ENCODE measurements at regions not wholly inside any gene's neighbourhood (a gene's known extent, or its start where the extent isn't known, plus 50 kb on each side); places are given as distances from the start of the nearest gene placed in this dataset.

DNA sequence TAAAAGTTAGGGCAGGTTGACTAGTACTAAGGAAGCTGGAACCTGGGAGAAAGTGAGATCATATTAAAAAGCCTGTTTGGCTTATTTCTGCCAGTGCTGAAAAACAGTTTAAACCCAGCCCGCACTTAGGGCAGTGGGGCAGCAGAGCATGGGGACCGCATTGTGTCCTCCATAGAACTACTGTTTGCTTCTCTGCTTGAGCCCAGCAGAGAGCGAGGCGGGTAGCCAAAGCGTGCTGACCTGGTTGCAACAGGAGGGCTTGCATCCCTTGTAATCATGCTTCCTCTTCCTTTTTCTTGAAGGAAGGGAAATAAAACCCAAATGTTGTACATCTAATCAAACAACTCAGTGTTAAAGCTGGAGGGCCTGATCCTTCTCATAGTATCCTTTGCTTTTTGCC is 82.5 kb upstream of the HOXC13 start:
- TF ChIP-seq ZNF318 (CRISPR knock-in tag; IDR thresholded peaks at IDR 0.05) (no peak), CTCF (CRISPR knock-in tag; IDR thresholded peaks at IDR 0.05) (no peak), HDAC6 (IDR thresholded peaks at IDR 0.05; ENCODE audit: low read depth, low read length) (no peak), WIZ (CRISPR knock-in tag; IDR thresholded peaks at IDR 0.05) (no peak), SALL2 (CRISPR knock-in tag; IDR thresholded peaks at IDR 0.05) (no peak), SRF (IDR thresholded peaks at IDR 0.05; ENCODE audit: low read depth, low read length) (no peak), RBAK (CRISPR knock-in tag; IDR thresholded peaks at IDR 0.05) (no peak), TCF7L2 (IDR thresholded peaks at IDR 0.05; ENCODE audit: low read depth, low read length) (no peak), NR2C2 (CRISPR knock-in tag; IDR thresholded peaks at IDR 0.05; ENCODE audit: borderline replicate concordance) (no peak), JUND (CRISPR knock-in tag; IDR thresholded peaks at IDR 0.05) (no peak)

Data from HepG2 (cell line).